ENCODE measurements at regions not wholly inside any gene's neighbourhood (a gene's known extent, or its start where the extent isn't known, plus 50 kb on each side); places are given as distances from the start of the nearest gene placed in this dataset.

- TF ChIP-seq MAFK (IDR thresholded peaks at IDR 0.05; ENCODE audit: partially characterized antibody), result no peak
- no peak for TF ChIP-seq HDAC2 (IDR thresholded peaks at IDR 0.05)
- no peak for TF ChIP-seq KDM1A (IDR thresholded peaks at IDR 0.05; ENCODE audit: low read depth)
- no peak for TF ChIP-seq JUN (IDR thresholded peaks at IDR 0.05)
- no peak for TF ChIP-seq CTCF (IDR thresholded peaks at IDR 0.05)
- no peak for TF ChIP-seq POLR2A (IDR thresholded peaks at IDR 0.05; ENCODE audit: low read length)
- TF ChIP-seq RNF2 (IDR thresholded peaks at IDR 0.05; ENCODE audit: borderline replicate concordance, low read depth), result no peak
- TF ChIP-seq CEBPB (IDR thresholded peaks at IDR 0.05), result no peak
- TF ChIP-seq RAD21 (conservative IDR thresholded peaks at IDR 0.05 in 1 of 2, IDR thresholded peaks at IDR 0.05 in 1 of 2), result no peak
- no peak for TF ChIP-seq REST (IDR thresholded peaks at IDR 0.05)
- TF ChIP-seq NPAS2 (CRISPR knock-in tag; IDR thresholded peaks at IDR 0.05; ENCODE audit: borderline replicate concordance), result no peak
- no peak for TF ChIP-seq SMC3 (IDR thresholded peaks at IDR 0.05)
These were observed 714.9 kb downstream of the OTOL1 start for GRCh38 chr3:162211470-162211869.

Measured in A549 (cell line).